RWPE2 (cell line): ENCODE measurements at regions not wholly inside any gene's neighbourhood (a gene's known extent, or its start where the extent isn't known, plus 50 kb on each side); places are given as distances from the start of the nearest gene placed in this dataset.

Experiments
- ATAC-seq: fragments of 200-7000 bp; cut with Tn5 transposase; 3 replicates; pipeline ENCODE4 v1.9.1; 2021; ENCODE audit warnings: low read depth
- DNase-seq: peaks from one replicate; pipeline ENCODE4 v3.0.0-alpha.2; 2020; ENCODE audit warnings: low spot score
- H3K27ac ChIP-seq: fragments of 450-650 bp; 2 replicates; pipeline ENCODE4 v1.5.1; 2017; ENCODE audit warnings: mild to moderate bottlenecking; ENCODE audit not compliant: poor library complexity, severe bottlenecking
- H3K27me3 ChIP-seq: fragments of 250-450 bp; sonication (Bioruptor Pico); 2 replicates; pipeline ENCODE4 v1.5.1; 2021; ENCODE audit warnings: mild to moderate bottlenecking, moderate library complexity; ENCODE audit not compliant: insufficient read depth, poor library complexity, severe bottlenecking
- H3K36me3 ChIP-seq: fragments of 250-450 bp; sonication (Bioruptor Pico); 2 replicates; pipeline ENCODE4 v1.5.1; 2020; ENCODE audit warnings: low read depth, mild to moderate bottlenecking, moderate library complexity
- H3K4me1 ChIP-seq: fragments of 250-450 bp; sonication (Bioruptor Pico); 2 replicates; pipeline ENCODE4 v1.5.1; 2021; ENCODE audit warnings: mild to moderate bottlenecking, moderate library complexity; ENCODE audit not compliant: insufficient read depth, poor library complexity, severe bottlenecking
- H3K4me3 ChIP-seq: fragments of 250-450 bp; sonication (Bioruptor Pico); 2 replicates; pipeline ENCODE4 v1.5.1; 2021; ENCODE audit warnings: mild to moderate bottlenecking, moderate library complexity; ENCODE audit not compliant: severe bottlenecking
- H3K9me3 ChIP-seq: fragments of 250-450 bp; sonication (Bioruptor Pico); 2 replicates; pipeline ENCODE4 v1.5.1; 2021; ENCODE audit warnings: mild to moderate bottlenecking, moderate library complexity; ENCODE audit not compliant: severe bottlenecking
- CTCF ChIP-seq: fragments of 450-650 bp; IDR thresholded peaks from one replicate; pipeline ENCODE4 v1.5.1; 2017; ENCODE audit warnings: mild to moderate bottlenecking, moderate library complexity; ENCODE audit not compliant: poor library complexity, severe bottlenecking

GRCh38 chr16:48442379-48442778, 57.2 kb upstream of the SIAH1 start:
- TF ChIP-seq CTCF = no peak
- Histone ChIP-seq H3K36me3 (no peaks in the 10 kb centered on the region), H3K4me3 (no peak overlapping the region), H3K9me3 (no peaks in the 10 kb centered on the region), H3K4me1 (peaks cover 8% of the 10 kb centered on the region), H3K27ac (no peak overlapping the region), H3K27me3 (no peaks in the 10 kb centered on the region)
- ATAC-seq (no peak), DNase-seq (no peak)

DNA sequence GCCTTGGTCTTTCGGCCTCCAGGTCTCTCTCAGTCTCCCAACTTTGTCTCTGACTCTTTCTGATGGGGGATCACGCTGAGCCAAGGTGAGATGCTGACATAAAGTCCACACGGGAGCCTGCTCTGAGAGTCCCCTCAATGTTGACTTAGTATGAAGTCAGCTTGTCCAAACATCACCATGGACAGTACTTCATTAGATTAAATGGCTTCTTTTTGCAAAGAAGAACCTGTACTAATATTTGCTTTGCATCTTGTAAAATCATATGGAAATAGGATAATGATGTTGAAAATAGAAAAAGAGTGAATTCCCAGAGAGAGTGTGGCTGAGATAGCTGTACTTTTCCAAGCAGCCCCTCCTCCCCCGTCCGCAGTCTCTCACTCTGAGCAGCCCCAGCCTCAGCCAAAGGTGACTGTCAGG, 56.7 kb upstream of the SIAH1 start:
- DNase-seq (no peak), ATAC-seq (no peak)
- Histone ChIP-seq H3K27me3 (no peaks in the 10 kb centered on the region), H3K9me3 (no peaks in the 10 kb centered on the region), H3K4me3 (no peak overlapping the region), H3K27ac (no peak overlapping the region), H3K36me3 (no peaks in the 10 kb centered on the region), H3K4me1 (peaks cover 8% of the 10 kb centered on the region)
- no peak for TF ChIP-seq CTCF

DNA sequence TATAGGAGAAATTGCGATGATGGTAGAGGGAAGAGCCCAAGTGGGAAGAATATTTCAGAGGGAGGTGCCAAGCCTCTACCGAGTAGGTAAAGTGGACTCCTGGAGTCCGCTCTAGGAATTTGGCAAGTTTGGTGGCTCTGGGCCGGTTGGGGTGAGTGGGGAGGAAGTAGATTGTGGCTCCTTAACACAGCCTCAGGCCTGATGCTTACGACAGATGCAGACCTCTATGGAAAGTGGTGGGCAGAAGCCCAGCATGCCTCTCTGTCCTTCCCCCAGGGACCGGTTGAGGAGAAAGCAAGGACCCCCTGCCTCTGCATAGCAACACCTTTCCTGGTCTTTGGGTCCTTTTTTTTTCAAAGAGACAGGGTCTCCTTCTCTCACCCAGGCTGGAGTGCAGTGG, 55.9 kb upstream of the SIAH1 start:
- Histone ChIP-seq H3K9me3 (no peaks in the 10 kb centered on the region), H3K4me3 (no peak overlapping the region), H3K27ac (no peak overlapping the region), H3K27me3 (no peaks in the 10 kb centered on the region), H3K36me3 (no peaks in the 10 kb centered on the region), H3K4me1 (peaks cover 8% of the 10 kb centered on the region)
- DNase-seq (no peak), ATAC-seq (no peak)
- TF ChIP-seq CTCF = no peak

DNA sequence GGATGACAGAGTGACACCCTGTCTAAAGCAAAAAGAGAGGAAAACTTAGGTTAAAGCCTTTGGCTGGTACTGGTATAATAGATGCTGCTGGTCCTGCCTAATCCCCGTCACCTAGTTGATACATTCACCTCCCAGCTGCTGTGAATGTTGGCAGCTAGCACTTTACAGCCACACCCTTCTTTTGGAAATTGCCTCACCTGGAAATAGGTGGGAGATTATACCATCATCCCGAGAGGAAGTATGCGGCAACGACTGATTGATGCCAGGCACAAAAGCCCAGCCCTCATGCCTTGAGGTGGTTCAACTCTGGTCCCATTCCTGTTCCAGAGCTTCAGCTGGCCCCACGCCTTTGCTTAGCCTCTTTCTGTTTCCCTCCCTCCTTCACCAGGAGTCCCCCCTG, 53.2 kb upstream of the SIAH1 start:
- peak; percentile 81 for ATAC-seq
- no peak overlapping the region for H3K4me3 ChIP-seq
- TF ChIP-seq CTCF = no peak
- H3K9me3 ChIP-seq = no peaks in the 10 kb centered on the region
- H3K4me1 ChIP-seq = no peaks in the 10 kb centered on the region
- no peaks in the 10 kb centered on the region for H3K36me3 ChIP-seq
- H3K27ac ChIP-seq = no peak overlapping the region
- H3K27me3 ChIP-seq = no peaks in the 10 kb centered on the region
- no peak for DNase-seq

- TF ChIP-seq CTCF = no peak
- no peak for DNase-seq
- no peak for ATAC-seq
- no peaks in the 10 kb centered on the region for H3K9me3 ChIP-seq
- no peaks in the 10 kb centered on the region for H3K4me1 ChIP-seq
- H3K27ac ChIP-seq = no peak overlapping the region
- H3K36me3 ChIP-seq = no peaks in the 10 kb centered on the region
- H3K4me3 ChIP-seq = no peak overlapping the region
- H3K27me3 ChIP-seq = no peaks in the 10 kb centered on the region
Measured at GRCh38 chr16:48435906-48436305, 50.7 kb upstream of the SIAH1 start.
